Sigmoid colon (tissue), 3 donors: ENCODE measurements at regions not wholly inside any gene's neighbourhood (a gene's known extent, or its start where the extent isn't known, plus 50 kb on each side); places are given as distances from the start of the nearest gene placed in this dataset.

Source experiments
- CTCF ChIP-seq, 4 experiments: fragments of 450-650 bp in 3 of 4; fragments of 200-600 bp in 1 of 4; IDR thresholded peaks; one replicate each; pipeline ENCODE4 v1.5.1; 2016 to 2019; ENCODE audit warnings: antibody characterized with exemption in 4 of 4, mild to moderate bottlenecking in 3 of 4, moderate library complexity in 2 of 4
- POLR2A ChIP-seq, 2 donors: fragments of 450-650 bp; IDR thresholded peaks; one replicate each; pipeline ENCODE4 v1.6.1; 2016; ENCODE audit warnings: antibody characterized with exemption in 2 of 2, mild to moderate bottlenecking in 2 of 2, moderate library complexity in 2 of 2

- TF ChIP-seq CTCF (IDR thresholded peaks at IDR 0.05): no peak
- TF ChIP-seq POLR2A (IDR thresholded peaks at IDR 0.05): no peak
Measured at GRCh38 chr2:5576015-5576414, 116.2 kb upstream of the SOX11 start.
